ENCODE measurements at regions not wholly inside any gene's neighbourhood (a gene's known extent, or its start where the extent isn't known, plus 50 kb on each side); places are given as distances from the start of the nearest gene placed in this dataset.
A peak's percentile ranks its signal among the peaks of the same experiment; 100 is the strongest.

- Mint-ChIP-seq H3K9me3 (peaks cover 0 to 4% of the 10 kb centered on the region in 2 donors), H3K4me1 (no peaks in the 10 kb centered on the region), H3K27me3 (no peaks in the 10 kb centered on the region), H3K4me3 (no peak overlapping the region), H3K27ac (no peak overlapping the region)
- ATAC-seq (no peak), DNase-seq (no peak)
Observed at GRCh38 chr5:2894736-2895135, 143.3 kb upstream of the IRX2 start.

GRCh38 chr5:2894316-2894715, 142.8 kb upstream of the IRX2 start:
- Mint-ChIP-seq H3K4me1 (no peaks in the 10 kb centered on the region), H3K27ac (no peak overlapping the region), H3K4me3 (no peak overlapping the region), H3K9me3 (peaks cover 0 to 4% of the 10 kb centered on the region in 2 donors), H3K27me3 (no peaks in the 10 kb centered on the region)
- no peak for DNase-seq
- ATAC-seq = no peak

- H3K4me3 Mint-ChIP-seq = no peak overlapping the region
- H3K27ac Mint-ChIP-seq = no peak overlapping the region
- no peaks in the 10 kb centered on the region for H3K4me1 Mint-ChIP-seq
- no peak for DNase-seq
- peaks cover 0 to 4% of the 10 kb centered on the region in 2 donors for H3K9me3 Mint-ChIP-seq
- no peaks in the 10 kb centered on the region for H3K27me3 Mint-ChIP-seq
- no peak for ATAC-seq
Observed at GRCh38 chr5:2892466-2893000, 141.1 kb upstream of the IRX2 start.

GRCh38 chr5:2891781-2892180, 140.3 kb upstream of the IRX2 start:
- Mint-ChIP-seq H3K4me1 (no peaks in the 10 kb centered on the region), H3K27ac (no peak overlapping the region), H3K4me3 (no peak overlapping the region), H3K27me3 (no peaks in the 10 kb centered on the region), H3K9me3 (peaks cover 0 to 4% of the 10 kb centered on the region in 2 donors)
- ATAC-seq (no peak), DNase-seq (no peak)

- Mint-ChIP-seq H3K4me1 (no peaks in the 10 kb centered on the region), H3K9me3 (peaks cover 0 to 4% of the 10 kb centered on the region in 2 donors), H3K27me3 (no peaks in the 10 kb centered on the region), H3K4me3 (no peak overlapping the region), H3K27ac (no peak overlapping the region)
- no peak for DNase-seq
- ATAC-seq = no peak
Observed at GRCh38 chr5:2890011-2890410, 138.5 kb upstream of the IRX2 start.

- no peaks in the 10 kb centered on the region for H3K4me1 Mint-ChIP-seq
Observed at GRCh38 chr5:2888520-2889060, 137.1 kb upstream of the IRX2 start.

GRCh38 chr5:2887481-2888348, 136.2 kb upstream of the IRX2 start:
- Mint-ChIP-seq H3K27ac (no peak overlapping the region), H3K27me3 (no peaks in the 10 kb centered on the region), H3K4me3 (no peak overlapping the region), H3K4me1 (no peaks in the 10 kb centered on the region), H3K9me3 (peaks cover 4 to 14% of the 10 kb centered on the region in 2 donors)
- ATAC-seq (peak; percentile 28), DNase-seq (no peak)

More at GRCh38 chr5:2888520-2889060, 137.1 kb upstream of the IRX2 start:
- H3K27ac Mint-ChIP-seq = no peak overlapping the region
- H3K9me3 Mint-ChIP-seq = peaks cover 4 to 6% of the 10 kb centered on the region in 2 donors
- ATAC-seq (peak; percentile 28), DNase-seq (no peak)
- no peaks in the 10 kb centered on the region for H3K27me3 Mint-ChIP-seq
- no peak overlapping the region for H3K4me3 Mint-ChIP-seq

GRCh38 chr5:2886531-2886930, 135.1 kb upstream of the IRX2 start:
- Mint-ChIP-seq H3K4me1 (no peaks in the 10 kb centered on the region), H3K4me3 (no peak overlapping the region), H3K27me3 (no peaks in the 10 kb centered on the region), H3K27ac (no peak overlapping the region), H3K9me3 (peaks cover 4 to 15% of the 10 kb centered on the region in 2 donors)
- ATAC-seq (no peak), DNase-seq (no peak)

- Mint-ChIP-seq H3K9me3 (peaks cover 9 to 26% of the 10 kb centered on the region in 2 donors), H3K27ac (no peak overlapping the region), H3K4me1 (no peaks in the 10 kb centered on the region), H3K27me3 (no peaks in the 10 kb centered on the region), H3K4me3 (no peak overlapping the region)
- ATAC-seq (no peak), DNase-seq (no peak)
Observed at GRCh38 chr5:2883771-2884170, 132.3 kb upstream of the IRX2 start.

GRCh38 chr5:2879701-2880100, 128.2 kb upstream of the IRX2 start:
- ATAC-seq = no peak
- no peaks in the 10 kb centered on the region for H3K4me1 Mint-ChIP-seq

GRCh38 chr5:2877522-2877921, 126.0 kb upstream of the IRX2 start:
- Mint-ChIP-seq H3K4me1 (no peaks in the 10 kb centered on the region), H3K4me3 (no peak overlapping the region), H3K27ac (peak overlapping the region in 1 of 2 donors; percentile 76), H3K9me3 (peaks cover 9 to 26% of the 10 kb centered on the region in 2 donors), H3K27me3 (no peaks in the 10 kb centered on the region)
- no peak for DNase-seq
- no peak for ATAC-seq

More at GRCh38 chr5:2879701-2880100, 128.2 kb upstream of the IRX2 start:
- DNase-seq = no peak
- Mint-ChIP-seq H3K27ac (no peak overlapping the region), H3K27me3 (no peaks in the 10 kb centered on the region), H3K4me3 (no peak overlapping the region), H3K9me3 (peaks cover 9 to 33% of the 10 kb centered on the region in 2 donors)

GRCh38 chr5:2876183-2876582, 124.7 kb upstream of the IRX2 start:
- Mint-ChIP-seq H3K27ac (no peak overlapping the region), H3K9me3 (peaks cover 9 to 26% of the 10 kb centered on the region in 2 donors), H3K4me1 (no peaks in the 10 kb centered on the region), H3K4me3 (no peak overlapping the region), H3K27me3 (no peaks in the 10 kb centered on the region)
- ATAC-seq (no peak), DNase-seq (no peak)

GRCh38 chr5:2874099-2874498, 122.6 kb upstream of the IRX2 start:
- Mint-ChIP-seq H3K27ac (no peak overlapping the region), H3K4me1 (no peaks in the 10 kb centered on the region), H3K9me3 (peaks cover under 1 to 24% of the 10 kb centered on the region in 2 donors), H3K27me3 (no peaks in the 10 kb centered on the region), H3K4me3 (no peak overlapping the region)
- ATAC-seq (no peak), DNase-seq (no peak)

- Mint-ChIP-seq H3K4me3 (no peak overlapping the region), H3K4me1 (no peaks in the 10 kb centered on the region), H3K27ac (no peak overlapping the region), H3K27me3 (no peaks in the 10 kb centered on the region), H3K9me3 (peaks cover 0 to 14% of the 10 kb centered on the region in 2 donors)
- ATAC-seq (no peak), DNase-seq (no peak)
Observed at GRCh38 chr5:2872676-2873075, 121.2 kb upstream of the IRX2 start.

GRCh38 chr5:2871282-2871681, 119.8 kb upstream of the IRX2 start:
- ATAC-seq = no peak
- peaks cover 0 to 14% of the 10 kb centered on the region in 2 donors for H3K9me3 Mint-ChIP-seq
- DNase-seq = no peak
- peak overlapping the region in 1 of 2 donors; percentile 71 for H3K27ac Mint-ChIP-seq
- no peaks in the 10 kb centered on the region for H3K27me3 Mint-ChIP-seq
- H3K4me3 Mint-ChIP-seq = no peak overlapping the region
- no peaks in the 10 kb centered on the region for H3K4me1 Mint-ChIP-seq

GRCh38 chr5:2869471-2869870, 118.0 kb upstream of the IRX2 start:
- Mint-ChIP-seq H3K4me3 (no peak overlapping the region), H3K27me3 (no peaks in the 10 kb centered on the region)
- ATAC-seq = no peak

More at GRCh38 chr5:2869471-2869870, 118.0 kb upstream of the IRX2 start:
- no peak for DNase-seq
- H3K4me1 Mint-ChIP-seq = no peaks in the 10 kb centered on the region
- peaks cover 0 to 14% of the 10 kb centered on the region in 2 donors for H3K9me3 Mint-ChIP-seq
- no peak overlapping the region for H3K27ac Mint-ChIP-seq

Measured in stimulated activated naive CD8-positive, alpha-beta T cell treated with anti-CD3 and anti-CD28 coated beads, Interleukin-15, amount 100 ng/mL, for 72 hours (primary cell).